Fibroblast of upper back skin (primary cell): ENCODE measurements at regions not wholly inside any gene's neighbourhood (a gene's known extent, or its start where the extent isn't known, plus 50 kb on each side); places are given as distances from the start of the nearest gene placed in this dataset.
"Not testable (repeated sequence)": the region's sequence is repeated elsewhere in the genome, so short reads cannot be mapped to it uniquely, and the experiment has no call there.

Source experiments
- DNase-seq: peaks from one replicate; pipeline ENCODE4 v3.0.0-alpha.2; 2013

DNA sequence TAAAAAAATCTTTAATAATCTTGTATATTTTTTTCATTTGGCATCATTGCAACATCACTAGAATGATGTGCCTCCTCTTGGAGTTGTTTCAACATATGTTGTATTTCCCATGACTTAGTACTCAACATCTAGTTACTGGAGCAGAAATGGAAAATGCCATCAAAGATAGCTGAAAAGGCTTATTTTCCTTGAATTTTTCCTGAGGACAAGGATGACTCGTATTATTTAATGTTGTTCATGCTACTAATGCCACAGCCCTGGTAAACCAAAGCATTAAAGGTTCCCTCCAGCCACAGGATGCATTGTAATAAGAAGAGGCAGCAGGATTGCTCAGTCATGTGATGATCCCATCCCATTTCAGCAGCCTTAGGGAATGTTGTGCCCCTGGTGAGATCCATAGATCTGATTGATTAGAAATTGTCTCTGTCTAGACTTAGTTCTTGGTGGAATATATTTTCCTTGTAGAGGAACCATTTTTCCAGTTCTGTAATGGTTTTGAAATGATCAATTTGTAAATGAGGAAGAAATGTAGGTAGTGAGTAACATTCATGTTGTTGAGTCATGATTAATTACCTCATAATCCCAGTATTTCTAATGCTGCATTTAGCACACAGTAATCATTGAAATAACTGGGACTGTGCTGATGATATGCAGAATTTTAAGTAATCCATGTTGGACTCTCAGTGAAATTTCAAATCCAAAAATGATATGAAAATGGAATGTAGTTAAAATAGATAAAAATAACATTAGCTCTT, 91.3 kb upstream of the SMIM30 start:
- no peak for DNase-seq

DNA sequence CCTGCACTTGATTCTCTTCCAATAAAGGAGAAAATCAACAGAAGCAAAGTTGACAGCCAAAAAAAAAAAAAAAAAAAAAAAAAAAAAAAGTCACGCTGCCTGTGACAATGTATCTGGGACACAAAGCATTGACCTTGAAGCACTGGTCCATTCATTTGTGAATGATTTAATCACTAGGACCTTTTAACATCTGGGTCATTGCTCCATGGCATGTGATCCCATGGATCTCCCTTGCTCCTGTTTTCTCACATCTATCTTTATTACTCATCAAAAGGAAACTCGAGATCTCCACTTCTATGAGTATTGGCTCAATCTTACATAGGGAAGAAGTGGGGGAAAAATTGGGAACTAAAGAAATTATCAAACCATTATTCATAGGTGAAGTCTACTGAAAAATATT, 89.6 kb upstream of the SMIM30 start:
- no peak for DNase-seq

DNA sequence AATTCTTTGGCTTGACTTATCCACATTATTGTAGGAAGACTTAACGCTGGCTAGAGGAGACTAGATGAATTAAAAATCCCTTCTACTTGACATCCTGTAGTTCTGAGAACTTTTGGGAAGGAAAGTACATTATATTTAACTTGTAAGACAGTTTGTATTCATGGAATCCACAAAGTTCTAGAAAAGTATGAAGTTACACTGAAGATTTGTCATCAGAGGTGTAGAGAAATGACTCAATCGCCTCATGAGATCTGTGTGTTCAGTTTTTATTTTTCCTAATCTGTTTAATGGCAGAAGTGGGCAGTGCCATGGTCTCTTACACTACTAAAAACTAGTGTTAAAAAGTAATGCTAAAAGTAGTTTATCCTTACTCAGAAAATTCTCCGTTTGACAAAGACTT, 89.1 kb upstream of the SMIM30 start:
- no peak for DNase-seq

DNA sequence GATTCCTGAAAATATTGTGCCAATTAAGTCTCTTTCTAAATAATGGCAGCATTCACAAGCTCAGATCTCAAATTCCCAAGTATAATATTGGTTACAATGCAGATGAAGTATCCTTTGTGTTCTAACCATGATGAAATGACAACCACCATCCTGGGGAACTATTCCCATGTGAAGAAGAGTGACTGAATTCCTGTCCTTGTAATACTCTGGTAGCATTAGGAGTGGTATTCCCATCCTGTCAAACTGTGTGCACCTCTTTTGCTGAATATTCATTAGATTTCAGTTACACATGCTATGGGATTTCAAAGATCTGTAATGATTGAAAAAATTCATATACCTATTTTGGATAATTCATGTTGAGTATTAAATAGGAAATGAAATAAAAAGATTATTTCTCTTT, 86.1 kb upstream of the SMIM30 start:
- no peak for DNase-seq

DNA sequence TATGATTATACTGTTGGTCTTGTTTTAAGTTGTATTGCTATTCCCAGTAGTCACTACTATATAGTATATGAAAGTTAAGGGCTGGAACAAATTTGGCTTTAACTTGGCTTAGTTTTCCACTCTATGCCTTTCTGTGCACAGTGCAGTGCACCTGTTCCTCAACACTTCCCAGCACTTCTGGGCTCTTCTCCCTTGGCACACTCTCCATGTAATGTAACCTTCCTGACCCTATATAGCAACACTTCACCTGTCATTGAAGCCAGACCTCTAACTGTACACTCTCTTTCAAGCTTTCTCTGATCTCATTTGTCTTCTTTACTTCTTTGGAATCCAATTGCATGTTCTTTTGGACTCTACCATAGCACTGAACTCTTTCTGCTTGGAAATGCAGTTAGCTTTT, 83.9 kb upstream of the SMIM30 start:
- no peak for DNase-seq

DNA sequence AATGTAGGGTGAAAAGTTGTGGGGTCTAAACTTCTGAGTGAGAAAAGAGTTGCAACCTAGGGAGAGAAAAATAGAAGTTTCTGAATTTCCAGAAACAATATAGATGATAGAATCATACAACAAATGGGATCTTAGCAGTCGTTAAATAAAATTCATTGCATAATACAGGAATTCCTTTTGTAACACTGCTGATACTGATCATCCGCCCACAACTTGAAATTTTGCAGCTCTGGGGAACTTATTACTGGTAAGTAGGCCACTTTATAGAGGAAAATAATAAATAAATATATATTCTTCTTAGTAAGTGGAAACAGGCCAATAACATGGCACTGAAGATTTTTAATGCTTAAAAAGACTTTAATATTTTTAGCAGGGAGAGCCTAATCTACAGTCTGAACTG, 81.9 kb upstream of the SMIM30 start:
- no peak for DNase-seq

DNA sequence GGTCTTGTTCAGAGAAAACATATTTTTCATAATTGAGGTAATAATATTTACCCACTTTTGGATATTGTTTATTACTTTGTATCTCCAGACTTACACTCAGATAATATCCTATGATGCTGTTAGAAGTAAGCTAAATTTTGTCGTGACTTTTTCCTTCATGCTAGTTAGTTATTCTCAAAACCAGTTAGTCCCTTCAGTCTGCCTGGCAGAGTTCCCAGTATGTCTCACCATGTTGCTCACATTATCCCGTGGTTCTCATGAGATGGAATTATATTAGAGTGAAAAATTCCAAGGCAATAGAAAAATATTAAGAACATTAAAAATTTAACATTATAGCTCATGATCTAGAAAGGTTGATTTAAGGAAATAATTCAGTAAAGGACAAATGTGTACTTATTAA, 81.5 kb upstream of the SMIM30 start:
- peak; percentile 71 for DNase-seq

DNA sequence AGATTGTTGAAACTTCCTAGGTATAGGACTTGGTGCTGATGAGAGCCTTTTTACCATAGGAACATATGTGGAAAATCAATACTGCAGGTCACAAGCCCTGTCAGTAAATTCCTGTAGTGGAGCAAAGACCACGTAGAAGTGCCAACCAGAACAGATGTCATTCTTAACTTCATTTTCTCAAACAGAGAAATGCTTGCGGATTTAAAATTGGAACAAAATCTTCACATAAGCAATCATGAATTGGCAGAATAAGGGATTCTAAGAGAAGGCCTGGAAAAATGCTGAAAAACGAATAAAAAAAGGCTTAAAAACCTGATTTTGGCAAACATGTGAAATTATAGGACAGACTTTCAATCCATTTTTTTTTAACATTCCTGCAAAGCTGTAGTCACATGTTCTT, 80.8 kb upstream of the SMIM30 start:
- DNase-seq: no peak

DNA sequence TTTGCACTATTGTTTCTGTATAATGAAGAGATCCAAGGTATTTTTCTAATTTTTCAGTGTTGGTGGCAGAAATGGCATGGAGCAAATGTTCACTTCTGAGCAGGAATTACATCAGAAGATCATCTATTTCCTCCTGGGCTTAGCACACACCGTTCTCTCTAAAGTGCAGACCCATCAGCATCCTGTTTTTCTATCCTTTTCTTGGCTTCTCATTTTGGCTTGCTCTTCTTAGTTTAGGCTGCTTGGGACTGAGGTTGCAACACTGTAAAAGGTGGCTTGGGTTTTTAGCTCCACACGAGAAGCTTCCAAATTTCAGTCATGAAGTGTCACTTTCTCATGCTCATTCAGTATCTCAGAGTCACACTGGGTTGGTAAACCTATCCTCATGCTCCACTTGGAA, 79.9 kb upstream of the SMIM30 start:
- no peak for DNase-seq

DNA sequence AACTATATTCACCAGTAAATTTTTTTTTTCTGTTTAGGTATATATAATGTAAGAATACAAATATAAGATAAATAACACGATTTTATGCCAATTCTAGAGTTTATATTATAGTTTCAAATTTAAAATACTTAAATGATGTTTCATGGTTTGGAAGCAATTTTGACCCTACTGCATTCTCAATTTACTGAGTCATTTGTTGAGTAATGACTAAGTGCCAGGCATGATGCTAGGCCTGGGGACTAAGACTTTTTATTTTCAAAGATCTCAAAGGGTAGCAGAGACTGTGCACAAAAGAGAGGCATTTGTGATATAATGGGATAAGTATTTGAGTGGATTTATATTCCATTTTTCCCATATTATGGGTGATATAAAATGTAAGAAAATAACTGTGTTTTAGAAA, 78.9 kb upstream of the SMIM30 start:
- peak; percentile 81 for DNase-seq

DNA sequence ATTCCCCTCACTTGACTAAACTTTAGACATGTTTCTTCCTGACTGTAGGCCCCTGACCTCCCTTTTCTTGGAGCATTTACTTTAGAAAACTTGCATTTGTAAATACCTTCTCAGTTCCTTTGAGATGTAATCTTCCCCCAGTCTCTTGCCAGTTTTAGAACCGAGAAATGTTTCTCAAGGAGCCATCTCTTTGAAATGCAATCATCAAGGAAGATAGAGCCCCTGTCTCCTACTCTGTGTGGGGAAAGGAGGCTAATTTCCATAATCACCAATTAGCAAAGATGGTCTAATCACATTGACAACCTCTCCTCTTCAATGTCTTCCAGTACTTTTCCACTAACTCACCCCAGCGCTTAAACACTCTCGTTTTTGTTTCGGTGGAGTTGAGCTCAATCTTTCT, 70.0 kb upstream of the SMIM30 start:
- DNase-seq: no peak

DNA sequence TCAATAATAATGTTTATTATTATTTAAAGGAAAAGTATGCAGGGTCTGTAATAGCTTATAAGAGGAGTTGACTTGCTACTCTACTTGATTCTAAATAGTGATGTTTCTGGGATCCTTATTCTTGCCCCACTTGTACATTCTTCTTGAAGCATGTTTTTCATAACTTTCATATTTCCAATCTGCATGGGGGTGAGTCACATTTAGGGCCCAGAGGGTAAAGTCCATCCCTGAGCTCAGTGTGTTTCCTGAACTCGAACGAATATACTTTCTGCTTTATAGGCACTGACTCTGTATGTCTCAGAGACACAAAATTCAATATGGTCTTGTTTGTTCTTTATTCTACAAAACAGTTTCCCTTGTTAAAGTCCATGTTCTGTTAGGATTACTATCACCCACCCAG, 61.0 kb upstream of the SMIM30 start:
- peak; percentile 15 for DNase-seq

DNA sequence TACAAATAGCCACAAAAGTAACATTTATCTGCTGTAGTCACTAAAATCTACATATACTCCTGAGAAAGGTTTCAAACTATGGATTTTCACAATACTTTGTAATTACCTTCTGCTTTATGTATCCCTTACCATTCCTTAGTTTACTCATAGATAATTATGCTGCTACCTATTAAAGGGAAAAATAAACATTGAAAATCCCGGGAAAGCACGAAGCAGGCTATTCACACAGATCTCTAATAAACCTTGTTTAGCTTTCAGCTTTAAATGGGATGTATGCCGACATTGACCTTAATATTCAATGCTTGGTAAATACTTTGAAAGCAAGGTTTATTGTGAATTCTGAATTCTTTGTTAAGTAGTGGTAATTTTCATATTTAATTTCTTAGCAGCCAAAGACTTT, 58.5 kb upstream of the SMIM30 start:
- no peak for DNase-seq

DNA sequence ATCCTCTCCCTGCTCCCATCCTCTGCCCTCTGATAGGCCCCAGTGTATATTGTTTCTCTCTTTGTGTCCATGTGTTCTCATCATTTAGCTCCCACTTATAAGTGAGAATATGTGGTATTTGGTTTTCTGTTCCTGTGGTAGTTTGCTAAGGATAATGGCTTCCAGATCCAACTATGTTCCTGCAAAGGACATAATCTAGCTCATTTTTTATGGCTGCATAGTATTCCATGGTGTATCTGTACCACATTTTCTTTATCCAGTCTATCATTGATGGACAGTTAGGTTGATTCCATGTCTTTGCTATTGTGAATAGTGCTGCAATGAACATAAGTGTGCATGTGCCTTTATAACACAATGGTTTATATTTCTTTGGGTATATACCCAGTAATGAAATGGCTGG, 57.8 kb upstream of the SMIM30 start:
- not testable (repeated sequence) for DNase-seq

DNA sequence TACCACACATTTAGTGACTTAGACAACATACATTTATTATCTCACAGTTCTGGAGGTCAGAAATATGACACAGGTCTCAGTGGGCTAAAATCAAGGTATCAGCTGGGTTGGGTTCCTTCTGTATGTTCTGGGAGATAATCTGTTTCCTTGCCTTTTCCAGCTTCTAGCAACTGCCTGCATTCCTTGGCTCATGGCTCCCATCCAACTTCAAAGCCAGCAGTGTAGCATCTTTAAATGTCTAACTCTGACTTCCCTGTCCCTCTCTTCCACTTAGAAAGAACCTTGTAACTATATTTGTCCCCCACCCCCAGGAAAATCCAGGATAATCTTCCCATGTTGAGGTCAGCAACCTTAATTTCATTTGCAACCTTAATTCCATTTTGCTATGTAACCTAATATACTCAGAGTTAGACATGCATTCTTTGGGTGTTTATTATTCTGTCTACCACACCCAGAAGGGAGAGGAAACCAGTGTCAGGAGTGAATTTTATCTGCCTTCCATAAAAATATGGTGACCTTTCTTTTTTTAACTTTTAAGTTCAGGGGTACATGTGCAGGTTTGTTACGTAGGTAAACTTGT, 57.3 kb upstream of the SMIM30 start:
- DNase-seq: peak; percentile 25

DNA sequence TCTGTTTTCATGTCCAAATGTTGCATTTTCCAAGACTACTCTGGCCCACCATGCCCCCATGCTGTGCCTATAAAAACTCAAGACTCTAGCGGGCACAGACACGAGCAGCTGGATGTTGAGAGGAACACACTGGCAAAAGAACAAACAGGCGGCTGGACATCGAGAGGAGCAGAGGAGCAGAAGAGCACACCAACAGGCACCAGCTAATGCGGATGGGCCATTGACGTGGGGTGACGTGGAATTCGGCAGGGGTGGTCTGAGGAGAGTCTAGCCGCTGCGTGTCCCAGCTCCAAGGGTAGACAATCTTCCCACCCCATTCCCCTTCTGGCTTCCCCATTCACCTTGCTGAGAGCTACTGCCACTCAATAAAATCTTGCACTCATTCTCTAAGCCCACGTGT, 54.4 kb upstream of the SMIM30 start:
- DNase-seq: no peak

DNA sequence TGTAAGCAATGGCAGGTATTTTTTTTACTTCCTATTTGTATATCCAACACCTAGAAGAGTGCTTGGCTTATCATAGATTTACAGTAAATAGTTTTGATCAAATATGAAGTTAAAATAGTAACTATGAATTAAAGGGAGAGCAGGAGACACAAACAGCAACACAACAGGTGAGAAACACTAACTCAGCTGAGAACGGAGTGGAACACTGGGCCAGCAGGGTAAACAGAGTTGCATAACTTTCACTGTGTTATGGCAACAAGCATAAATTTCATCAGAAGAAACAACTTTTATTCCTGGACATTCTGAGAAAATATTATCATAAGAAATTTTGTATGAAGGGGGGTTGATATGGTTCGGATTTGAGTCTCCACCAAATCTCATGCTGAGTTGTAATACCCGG, 52.2 kb upstream of the SMIM30 start:
- no peak for DNase-seq
